PC-3 (cell line): ENCODE measurements at regions not wholly inside any gene's neighbourhood (a gene's known extent, or its start where the extent isn't known, plus 50 kb on each side); places are given as distances from the start of the nearest gene placed in this dataset.
"Not testable (repeated sequence)": the region's sequence is repeated elsewhere in the genome, so short reads cannot be mapped to it uniquely, and the experiment has no call there.

Experiments
- ATAC-seq: fragments of 200-7000 bp; cut with Tn5 transposase; 2 replicates; pipeline ENCODE4 v1.9.1; 2020; ENCODE audit warnings: mild to moderate bottlenecking, moderate library complexity
- BruUV-seq: library from RNA; stranded (reverse); fragments of 400-500 nt; replicated peaks from 2 replicates; lab custom pipeline; 2021; lab: Mats Ljungman, UMichigan
- CTCF ChIA-PET: fragments of 300-600 bp; sonication (Branson Sonifier 250); formaldehyde crosslinking; loops from one replicate; lab custom pipeline; 2022; ENCODE audit warnings: antibody characterized with exemption; lab: Charles Lee
- POLR2A ChIA-PET: fragments of 300-600 bp; sonication (Branson Sonifier 250); formaldehyde crosslinking; loops from one replicate; lab custom pipeline; 2022; ENCODE audit warnings: antibody characterized with exemption; ENCODE audit not compliant: unreplicated experiment; lab: Charles Lee
- DNase-seq: peaks from one replicate; pipeline ENCODE4 v3.0.0-alpha.2; 2015
- H2AFZ ChIP-seq: fragments of 300-600 bp; sonication (generic); 2 replicates; pipeline ENCODE4 v1.6.0; 2016; ENCODE audit warnings: antibody characterized with exemption, low read length
- H3F3A ChIP-seq: fragments of 300-600 bp; sonication (generic); one replicate; pipeline ENCODE4 v1.6.0; 2017; ENCODE audit warnings: antibody characterized with exemption, low read length, control low read depth, mild to moderate bottlenecking; ENCODE audit not compliant: unreplicated experiment
- H3K27ac ChIP-seq: fragments of 300-600 bp; sonication (generic); 2 replicates; pipeline ENCODE4 v1.5.1; 2016; ENCODE audit warnings: mild to moderate bottlenecking, low read length
- H3K27me3 ChIP-seq: fragments of 300-600 bp; sonication (generic); 2 replicates; pipeline ENCODE4 v1.6.1; 2016; ENCODE audit warnings: low read length, mixed read lengths
- H3K36me3 ChIP-seq: fragments of 300-600 bp; sonication (generic); 2 replicates; pipeline ENCODE4 v1.6.1; 2016; ENCODE audit warnings: low read depth, mixed run types, low read length, mixed read lengths
- H3K4me1 ChIP-seq: fragments of 300-600 bp; sonication (generic); 2 replicates; pipeline ENCODE4 v1.5.1; 2016; ENCODE audit warnings: low read length; ENCODE audit not compliant: insufficient read depth
- H3K4me2 ChIP-seq: fragments of 300-600 bp; sonication (generic); 2 replicates; pipeline ENCODE4 v1.6.0; 2016; ENCODE audit warnings: low read length
- H3K4me3 ChIP-seq: fragments of 300-600 bp; sonication (generic); 2 replicates; pipeline ENCODE4 v1.5.1; 2016; ENCODE audit warnings: mild to moderate bottlenecking, low read length, mixed read lengths
- H3K79me2 ChIP-seq: fragments of 300-600 bp; sonication (generic); 2 replicates; pipeline ENCODE4 v1.6.1; 2017; ENCODE audit warnings: low read length, mixed read lengths
- H3K9ac ChIP-seq: fragments of 300-600 bp; sonication (generic); 2 replicates; pipeline ENCODE4 v1.6.0; 2016; ENCODE audit warnings: mild to moderate bottlenecking, low read length
- H3K9me2 ChIP-seq: fragments of 300-600 bp; sonication (generic); replicated peaks from 2 replicates; pipeline ENCODE4 v1.6.1; 2016; ENCODE audit warnings: mixed run types, low read length, mixed read lengths
- H3K9me3 ChIP-seq: fragments of 300-600 bp; sonication (generic); 2 replicates; pipeline ENCODE4 v1.6.1; 2016; ENCODE audit warnings: low read length, mixed read lengths
- H4K20me1 ChIP-seq: fragments of 300-600 bp; sonication (generic); 2 replicates; pipeline ENCODE4 v1.6.1; 2016; ENCODE audit warnings: low read length, mixed read lengths
- CTCF ChIP-seq: fragments of 300-600 bp; sonication (generic); conservative IDR thresholded peaks from 2 replicates; pipeline ENCODE4 v1.5.1; 2017; ENCODE audit warnings: antibody characterized with exemption, low read depth, mild to moderate bottlenecking, low read length
- EZH2 ChIP-seq: fragments of 300-600 bp; sonication (generic); IDR thresholded peaks from one replicate; pipeline ENCODE4 v1.6.1; 2017; ENCODE audit warnings: antibody characterized with exemption, mild to moderate bottlenecking, low read length; ENCODE audit not compliant: unreplicated experiment
- EZH2phosphoT487 ChIP-seq: fragments of 300-600 bp; sonication (generic); IDR thresholded peaks from 2 replicates; pipeline ENCODE4 v1.6.1; 2018; ENCODE audit warnings: mild to moderate bottlenecking, antibody characterized with exemption, low read length, borderline replicate concordance
- intact Hi-C: fragments of 100-400 bp; cut with micrococcal nuclease; formaldehyde crosslinking; loops from 2 replicates; pipeline ENCODE4 v1.9.0; 2023

GRCh38 chr17:14539801-14540200, 238.9 kb downstream of the HS3ST3B1 start:
- ChIA-PET POLR2A (no interaction called here), CTCF (no interaction called here)
- no peaks in the 10 kb centered on the region for H3K79me2 ChIP-seq
- H3K9ac ChIP-seq, result no peak overlapping the region
- peaks cover 9% of the 10 kb centered on the region; the same call in 1 of the 2 replicates for H3K27me3 ChIP-seq
- H3K4me3 ChIP-seq, result no peak overlapping the region
- ATAC-seq (no peak), DNase-seq (no peak)
- intact Hi-C loops, result no loop called here
- H3K9me2 ChIP-seq, result no peaks in the 10 kb centered on the region
- no peak overlapping the region for H3K27ac ChIP-seq
- no peaks in the 10 kb centered on the region for H3K4me1 ChIP-seq
- no peak overlapping the region for H2AFZ ChIP-seq
- no peaks in the 10 kb centered on the region for H3K36me3 ChIP-seq
- TF ChIP-seq EZH2 (no peak), CTCF (no peak)
- no peaks in the 10 kb centered on the region for H4K20me1 ChIP-seq
- H3K9me3 ChIP-seq, result no peaks in the 10 kb centered on the region
- no peak overlapping the region for H3K4me2 ChIP-seq
- no peaks in the 10 kb centered on the region for H3F3A ChIP-seq
- BruUV-seq, result no TSS peak

GRCh38 chr17:14532242-14532641, 231.4 kb downstream of the HS3ST3B1 start:
- H3K36me3 ChIP-seq, BruUV-seq, CTCF ChIA-PET: not testable (repeated sequence)

GRCh38 chr17:14525551-14526455, 224.9 kb downstream of the HS3ST3B1 start:
- H3K4me1 ChIP-seq, result no peaks in the 10 kb centered on the region
- no peaks in the 10 kb centered on the region for H3F3A ChIP-seq
- no peak for TF ChIP-seq EZH2phosphoT487
- no peak for TF ChIP-seq EZH2
- no peak for TF ChIP-seq CTCF
- no peak overlapping the region for H3K4me3 ChIP-seq
- no peak overlapping the region for H3K9ac ChIP-seq
- DNase-seq (no peak), ATAC-seq (no peak)
- no peaks in the 10 kb centered on the region for H3K9me3 ChIP-seq
- no peaks in the 10 kb centered on the region for H3K79me2 ChIP-seq
- intact Hi-C loops, result no loop called here
- peaks cover 4% of the 10 kb centered on the region; the same call in 1 of the 2 replicates for H3K27me3 ChIP-seq
- no peaks in the 10 kb centered on the region for H4K20me1 ChIP-seq
- no peak overlapping the region for H2AFZ ChIP-seq
- H3K9me2 ChIP-seq, result no peaks in the 10 kb centered on the region
- ChIA-PET CTCF (no interaction called here), POLR2A (no interaction called here)
- BruUV-seq, result no TSS peak
- H3K27ac ChIP-seq, result no peak overlapping the region
- H3K36me3 ChIP-seq, result no peaks in the 10 kb centered on the region
- H3K4me2 ChIP-seq, result no peak overlapping the region

More at GRCh38 chr17:14532242-14532641, 231.4 kb downstream of the HS3ST3B1 start:
- H3F3A ChIP-seq, H3K27ac ChIP-seq, H4K20me1 ChIP-seq, H3K4me1 ChIP-seq, ATAC-seq, H3K27me3 ChIP-seq, H3K9me2 ChIP-seq, DNase-seq, H3K9me3 ChIP-seq, H3K4me2 ChIP-seq, intact Hi-C loops, H2AFZ ChIP-seq, POLR2A ChIA-PET, H3K79me2 ChIP-seq, H3K9ac ChIP-seq, H3K4me3 ChIP-seq: not testable (repeated sequence)
